ENCODE measurements at regions not wholly inside any gene's neighbourhood (a gene's known extent, or its start where the extent isn't known, plus 50 kb on each side); places are given as distances from the start of the nearest gene placed in this dataset.
"Not testable (repeated sequence)": the region's sequence is repeated elsewhere in the genome, so short reads cannot be mapped to it uniquely, and the experiment has no call there.

DNA sequence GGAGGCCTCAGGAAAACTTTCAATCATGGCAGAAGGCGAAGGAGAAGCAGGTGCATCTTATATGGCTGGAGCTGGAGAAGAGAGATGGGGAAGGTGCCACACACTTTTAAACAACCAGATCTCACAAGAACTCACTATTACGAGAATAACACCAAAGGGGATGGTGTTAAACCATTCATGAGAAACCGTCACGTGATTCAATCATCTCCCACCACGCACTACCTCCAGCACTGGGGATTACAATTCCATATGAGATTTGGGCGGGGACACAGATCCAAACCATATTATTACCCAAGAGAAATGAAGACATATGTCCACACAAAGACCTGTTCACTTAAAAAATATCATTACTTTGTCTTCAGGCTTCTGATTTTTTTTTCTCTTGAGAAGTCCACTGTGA is 518.5 kb downstream of the DCDC2C start:
- DNase-seq (ENCODE audit: extremely low read depth, low read depth, low spot score), result no peak

DNA sequence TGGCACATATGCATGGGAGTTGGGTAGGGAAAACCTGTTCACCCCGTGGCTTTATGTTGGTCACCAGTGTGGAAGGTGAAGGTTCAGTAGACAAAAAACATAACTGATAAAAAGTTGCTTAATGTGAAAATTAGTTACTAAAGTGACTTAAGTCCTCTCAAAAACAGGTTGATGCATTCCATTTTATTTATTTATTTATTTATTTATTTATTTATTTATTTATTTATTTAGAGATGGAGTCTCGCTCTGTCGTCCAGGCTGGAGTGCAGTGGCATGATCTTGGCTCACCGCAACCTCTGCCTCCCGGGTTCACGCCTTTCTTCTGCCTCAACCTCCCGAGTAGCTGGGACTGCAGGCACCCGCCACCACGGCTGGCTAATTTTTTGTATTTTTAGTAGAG is 541.0 kb downstream of the DCDC2C start:
- not testable (repeated sequence) for DNase-seq (ENCODE audit: extremely low read depth, low read depth, low spot score)

DNA sequence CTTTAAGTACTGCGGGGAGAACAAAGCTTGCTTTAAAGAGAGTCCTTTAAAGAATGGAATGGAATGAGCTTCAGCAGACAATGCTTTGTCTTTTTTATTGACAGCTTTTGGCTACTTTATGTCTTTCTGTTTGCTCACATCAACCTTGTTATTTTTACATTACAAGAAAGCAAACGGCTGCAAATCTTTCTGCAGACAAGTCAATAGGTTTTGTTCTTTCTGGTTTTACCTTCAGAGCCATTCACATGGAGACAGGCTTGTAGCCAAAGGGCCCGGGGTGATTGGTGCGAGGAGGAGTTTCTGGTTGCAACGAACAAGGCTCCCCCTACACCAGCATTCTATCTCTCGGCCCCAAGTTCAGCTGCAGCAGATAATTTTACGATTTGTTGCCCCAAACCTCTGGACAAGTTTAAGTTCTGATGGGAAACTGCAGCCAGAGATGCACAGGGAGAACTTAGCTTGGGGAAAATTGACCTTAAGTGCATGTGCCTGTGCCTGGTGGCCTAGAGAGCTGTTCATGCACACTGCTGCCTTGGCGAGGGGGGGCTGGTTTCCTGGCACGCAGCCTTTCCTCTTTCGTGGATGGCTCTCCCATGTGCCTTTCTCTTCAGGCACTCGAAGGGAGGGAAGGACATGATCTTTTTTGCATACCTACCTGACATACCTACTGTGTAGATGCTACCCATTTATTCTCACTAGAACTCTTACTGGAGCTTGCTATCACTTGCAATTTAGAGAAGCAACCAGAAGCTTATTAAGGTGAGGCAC is 543.2 kb downstream of the DCDC2C start:
- no peak for DNase-seq (ENCODE audit: extremely low read depth, low read depth, low spot score)

- DNase-seq (ENCODE audit: extremely low read depth, low read depth, low spot score), result no peak
Observed at GRCh38 chr2:4247791-4248190, 544.4 kb downstream of the DCDC2C start.

GRCh38 chr2:4255491-4255890 is 552.1 kb downstream of the DCDC2C start:
- DNase-seq (ENCODE audit: extremely low read depth, low read depth, low spot score), result no peak

DNA sequence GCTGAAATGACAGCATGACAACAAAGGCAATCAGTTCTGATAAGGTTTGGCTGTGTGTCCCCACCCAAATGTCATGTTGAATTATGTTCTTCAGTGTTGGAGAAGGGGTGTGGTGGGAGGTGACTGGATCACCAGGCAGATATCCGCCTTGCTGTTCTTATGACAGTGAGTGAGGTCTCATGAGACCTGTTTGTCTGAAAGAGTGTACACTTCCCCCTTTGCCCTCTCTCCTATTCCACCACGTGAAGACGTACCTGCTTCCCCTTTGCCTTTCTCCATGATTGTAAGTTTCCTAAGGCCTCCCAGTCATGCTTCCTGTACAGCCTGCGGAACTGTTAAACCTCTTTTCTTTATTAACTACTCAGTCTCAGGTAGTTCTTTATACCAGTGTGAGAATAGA is 553.0 kb downstream of the DCDC2C start:
- DNase-seq (ENCODE audit: extremely low read depth, low read depth, low spot score), result no peak

GRCh38 chr2:4258563-4258962 is 555.2 kb downstream of the DCDC2C start:
- peak; percentile 4 for DNase-seq (ENCODE audit: extremely low read depth, low read depth, low spot score)

- DNase-seq (ENCODE audit: extremely low read depth, low read depth, low spot score), result no peak
Observed at GRCh38 chr2:4265936-4266335, 562.6 kb downstream of the DCDC2C start.

- no peak for DNase-seq (ENCODE audit: extremely low read depth, low read depth, low spot score)
Observed at GRCh38 chr2:4269885-4270284, 566.5 kb downstream of the DCDC2C start.

- DNase-seq (ENCODE audit: extremely low read depth, low read depth, low spot score), result no peak
Observed at GRCh38 chr2:4272261-4272858, 569.0 kb downstream of the DCDC2C start.

DNA sequence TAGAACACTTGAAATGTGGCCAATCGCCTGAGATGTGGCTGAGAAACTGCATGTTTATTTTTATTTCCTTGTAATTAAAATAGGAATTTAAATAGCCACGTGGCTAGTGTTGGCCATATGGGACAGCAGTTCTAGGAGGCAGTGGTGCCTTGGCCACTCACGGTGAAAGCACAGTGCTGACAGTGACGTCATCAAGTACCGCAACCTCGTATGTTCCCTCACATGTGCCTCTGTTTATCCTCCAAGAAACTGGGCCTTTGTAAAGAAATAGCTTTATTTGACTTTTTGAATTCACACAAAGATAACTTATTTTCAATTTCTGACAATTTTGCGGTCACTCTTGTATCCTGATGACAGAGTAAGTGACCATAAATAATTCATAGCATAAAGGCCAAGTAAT is 575.0 kb downstream of the DCDC2C start:
- DNase-seq (ENCODE audit: extremely low read depth, low read depth, low spot score), result no peak

DNA sequence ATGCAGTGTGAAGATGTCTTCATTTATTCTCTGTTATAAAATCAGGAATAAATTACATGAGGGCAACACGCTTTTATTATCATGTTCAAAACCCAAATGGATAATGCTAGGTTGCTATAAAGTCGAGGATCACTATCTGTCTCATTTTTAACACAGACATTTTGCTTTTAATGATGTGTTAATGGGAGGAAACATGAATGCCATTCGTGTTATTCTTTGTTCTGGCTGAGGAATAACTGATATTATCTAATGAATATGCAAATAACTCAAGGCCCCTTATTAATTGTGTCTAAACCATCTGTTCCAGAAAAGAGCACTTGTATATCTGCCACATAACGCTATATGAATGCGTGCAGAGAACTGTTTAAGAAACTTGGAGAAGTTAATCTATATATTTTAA is 576.1 kb downstream of the DCDC2C start:
- DNase-seq (ENCODE audit: extremely low read depth, low read depth, low spot score), result no peak

DNA sequence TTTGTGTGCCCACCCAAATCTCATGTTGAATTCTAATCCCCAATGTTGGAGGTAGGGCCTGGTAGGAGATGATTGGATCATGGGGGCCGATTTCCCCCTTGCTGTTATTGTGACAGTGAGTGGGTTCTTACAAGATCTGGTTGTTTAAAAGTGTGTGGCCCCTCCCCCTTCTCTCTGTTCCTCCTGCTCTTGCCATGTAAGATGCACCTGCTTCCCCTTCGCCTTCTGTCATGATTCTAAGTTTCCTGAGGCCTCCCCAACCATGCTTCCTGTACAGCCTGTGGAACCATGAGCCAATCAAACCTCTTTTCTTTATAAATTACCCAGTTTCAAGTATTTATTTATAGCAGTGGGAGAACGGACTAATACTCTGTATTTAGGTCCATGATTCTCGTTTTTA is 588.1 kb downstream of the DCDC2C start:
- DNase-seq (ENCODE audit: extremely low read depth, low read depth, low spot score), result no peak

- no peak for DNase-seq (ENCODE audit: extremely low read depth, low read depth, low spot score)
Observed at GRCh38 chr2:4295680-4296079, 592.3 kb downstream of the DCDC2C start.

GRCh38 chr2:4300616-4301015 is 597.2 kb downstream of the DCDC2C start:
- DNase-seq (ENCODE audit: extremely low read depth, low read depth, low spot score), result no peak

DNA sequence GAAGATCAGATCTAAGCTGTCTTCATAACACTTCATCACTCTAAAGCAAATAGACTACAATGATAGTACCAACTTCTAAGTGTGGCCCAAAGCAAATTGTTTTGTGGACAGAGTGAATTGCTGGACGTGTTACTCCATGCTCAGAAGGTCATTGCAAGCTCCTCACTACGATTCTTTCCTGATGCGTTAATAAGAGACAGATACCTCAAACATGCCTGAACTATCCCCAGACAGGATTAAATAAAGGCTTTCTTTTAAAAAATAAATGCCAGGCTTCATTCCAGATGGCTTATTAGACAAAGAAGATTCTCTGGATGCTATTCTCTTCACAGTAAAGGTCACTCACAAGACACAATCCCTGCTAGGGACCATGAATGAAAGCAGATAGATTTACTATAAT is 621.2 kb downstream of the DCDC2C start:
- DNase-seq (ENCODE audit: extremely low read depth, low read depth, low spot score), result no peak

DNA sequence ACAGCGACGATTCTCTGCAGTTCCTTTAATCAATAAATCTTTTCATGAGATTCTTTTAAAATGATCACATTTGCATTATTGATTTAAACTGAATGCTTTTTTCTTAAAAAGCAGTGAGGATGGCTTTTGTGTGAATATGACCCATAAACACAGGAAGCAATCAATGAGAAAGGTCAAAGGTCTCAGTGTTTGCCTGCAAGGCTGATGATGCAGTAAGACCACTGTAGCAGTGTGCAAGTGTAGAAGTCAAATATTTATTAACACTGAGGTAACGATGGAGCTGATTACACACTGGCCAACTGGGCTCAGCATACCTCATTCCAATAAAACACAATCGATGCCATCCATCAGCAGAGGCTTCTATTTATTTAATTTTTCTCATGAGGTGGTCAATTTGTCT is 633.5 kb downstream of the DCDC2C start:
- DNase-seq (ENCODE audit: extremely low read depth, low read depth, low spot score), result no peak

- DNase-seq (ENCODE audit: extremely low read depth, low read depth, low spot score), result no peak
Observed at GRCh38 chr2:4338345-4338744, 635.0 kb downstream of the DCDC2C start.

DNA sequence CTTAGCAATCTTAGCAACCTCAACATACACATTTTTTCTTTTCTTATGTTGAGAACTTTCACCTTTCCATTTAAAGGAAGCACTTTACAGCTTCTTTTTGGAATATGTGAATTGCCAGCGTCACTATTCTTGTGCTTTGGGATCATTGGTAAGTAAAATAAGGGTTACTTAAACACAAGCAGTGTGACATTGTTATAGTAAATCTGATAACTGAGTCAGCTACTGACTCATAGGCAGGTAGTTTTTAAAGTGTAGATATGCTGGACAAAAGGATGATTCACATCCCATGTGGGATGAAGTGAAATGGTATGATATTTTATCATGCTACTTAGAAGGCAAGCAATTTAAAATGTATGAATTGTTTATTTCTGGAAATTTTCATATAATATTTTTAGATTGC is 637.2 kb downstream of the DCDC2C start:
- peak; percentile 29 for DNase-seq (ENCODE audit: extremely low read depth, low read depth, low spot score)

- no peak for DNase-seq (ENCODE audit: extremely low read depth, low read depth, low spot score)
Observed at GRCh38 chr2:4346628-4347027, 643.3 kb downstream of the DCDC2C start.

DNA sequence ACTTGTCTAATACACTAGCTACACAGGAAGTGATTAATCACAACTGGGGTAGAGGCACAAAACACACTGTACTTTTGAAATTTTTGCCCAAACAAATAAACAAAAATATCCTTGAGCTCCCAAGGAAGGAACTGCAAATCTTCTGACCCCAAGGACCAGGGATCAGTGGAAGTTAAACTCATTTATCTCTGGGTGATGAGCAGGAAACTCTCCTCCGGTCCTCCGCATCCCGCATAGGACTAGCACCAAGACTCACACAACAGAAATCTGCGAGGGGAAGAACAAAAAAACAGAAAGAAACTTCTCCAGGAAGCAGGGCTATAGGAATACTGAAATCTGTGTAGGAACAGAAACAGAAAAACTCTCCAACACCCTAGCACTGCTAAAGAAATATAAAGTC is 650.3 kb downstream of the DCDC2C start:
- peak; percentile 5 for DNase-seq (ENCODE audit: extremely low read depth, low read depth, low spot score)

- DNase-seq (ENCODE audit: extremely low read depth, low read depth, low spot score), result peak; percentile 31
Observed at GRCh38 chr2:4354164-4354563, 650.8 kb downstream of the DCDC2C start.

DNA sequence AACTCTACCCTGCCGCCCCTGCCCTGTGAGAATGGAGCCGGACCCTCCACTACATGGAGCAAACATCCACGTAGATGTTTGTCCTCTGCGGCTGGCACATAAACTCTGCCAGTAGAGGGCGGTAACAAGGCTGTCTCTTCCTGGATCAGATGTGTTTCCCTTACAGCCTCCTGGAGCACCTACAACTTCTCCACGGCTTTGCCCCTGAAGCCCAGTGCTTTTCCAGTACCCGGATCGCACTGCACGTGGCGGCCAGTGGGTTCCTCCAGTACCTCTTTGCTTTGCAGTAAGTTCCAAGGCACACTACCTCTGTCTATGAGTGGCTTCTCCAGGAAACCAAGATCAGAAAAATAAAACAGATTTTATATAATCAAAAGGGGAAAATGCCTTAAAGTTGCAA is 651.3 kb downstream of the DCDC2C start:
- DNase-seq (ENCODE audit: extremely low read depth, low read depth, low spot score), result peak; percentile 33

Data from glomerular endothelial cell (primary cell).